ENCODE measurements at regions not wholly inside any gene's neighbourhood (a gene's known extent, or its start where the extent isn't known, plus 50 kb on each side); places are given as distances from the start of the nearest gene placed in this dataset.

DNA sequence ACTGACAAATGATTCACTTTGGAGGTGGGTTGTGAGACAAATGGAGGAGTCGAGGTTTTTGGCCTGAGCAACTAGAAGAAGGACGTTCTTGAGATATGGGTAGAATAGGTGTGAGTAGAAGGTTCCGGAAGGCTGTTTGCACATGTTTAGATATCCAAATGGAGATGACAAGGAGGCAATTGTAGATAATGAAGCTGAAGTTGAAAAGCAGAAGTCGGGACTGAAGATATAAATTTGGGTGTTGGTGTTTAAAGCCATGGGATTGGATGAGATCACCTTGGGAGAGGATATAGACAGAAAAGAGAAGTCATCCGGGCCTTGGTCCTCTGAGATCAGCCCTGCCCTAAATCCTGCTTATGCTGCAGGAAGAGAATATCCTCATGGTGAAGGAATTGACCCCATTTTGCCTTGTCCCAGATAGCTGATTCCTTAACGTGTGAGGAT lies 75.5 kb upstream of the CD44 start (continued):
- TF ChIP-seq CEBPZ (IDR thresholded peaks at IDR 0.05; ENCODE audit: borderline replicate concordance, low read depth, low read length) (no peak), ZBTB34 (CRISPR knock-in tag; IDR thresholded peaks at IDR 0.05) (no peak), ZBED1 (IDR thresholded peaks at IDR 0.05) (no peak), POLR2AphosphoS5 (IDR thresholded peaks at IDR 0.05; ENCODE audit: control insufficient read depth, insufficient read depth, low read depth, low read length) (no peak), SOX6 (IDR thresholded peaks at IDR 0.05) (peak; percentile 30; the same call in 1 of the 2 replicates), NFATC3 (IDR thresholded peaks at IDR 0.05) (no peak), HDAC2 (IDR thresholded peaks at IDR 0.05) (no peak), MIER1 (IDR thresholded peaks at IDR 0.05; ENCODE audit: low read depth) (no peak), NCOA6 (IDR thresholded peaks at IDR 0.05) (no peak), ZNF445 (CRISPR knock-in tag; IDR thresholded peaks at IDR 0.05; ENCODE audit: low read depth) (no peak), CBX2 (IDR thresholded peaks at IDR 0.05; ENCODE audit: insufficient read depth, low read length, poor library complexity, severe bottlenecking) (no peak), KLF10 (CRISPR knock-in tag; IDR thresholded peaks at IDR 0.05) (no peak), TRIM28 (IDR thresholded peaks at IDR 0.05) (no peak), ZNF282 (CRISPR knock-in tag; IDR thresholded peaks at IDR 0.05) (no peak), MBD2 (IDR thresholded peaks at IDR 0.05; ENCODE audit: borderline replicate concordance, low read depth) (no peak)
- TF ChIP-seq, protein P1, sequence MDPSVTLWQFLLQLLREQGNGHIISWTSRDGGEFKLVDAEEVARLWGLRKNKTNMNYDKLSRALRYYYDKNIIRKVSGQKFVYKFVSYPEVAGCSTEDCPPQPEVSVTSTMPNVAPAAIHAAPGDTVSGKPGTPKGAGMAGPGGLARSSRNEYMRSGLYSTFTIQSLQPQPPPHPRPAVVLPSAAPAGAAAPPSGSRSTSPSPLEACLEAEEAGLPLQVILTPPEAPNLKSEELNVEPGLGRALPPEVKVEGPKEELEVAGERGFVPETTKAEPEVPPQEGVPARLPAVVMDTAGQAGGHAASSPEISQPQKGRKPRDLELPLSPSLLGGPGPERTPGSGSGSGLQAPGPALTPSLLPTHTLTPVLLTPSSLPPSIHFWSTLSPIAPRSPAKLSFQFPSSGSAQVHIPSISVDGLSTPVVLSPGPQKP (CRISPR knock-in tag; IDR thresholded peaks at IDR 0.05), result no peak
- TF ChIP-seq, protein P2, sequence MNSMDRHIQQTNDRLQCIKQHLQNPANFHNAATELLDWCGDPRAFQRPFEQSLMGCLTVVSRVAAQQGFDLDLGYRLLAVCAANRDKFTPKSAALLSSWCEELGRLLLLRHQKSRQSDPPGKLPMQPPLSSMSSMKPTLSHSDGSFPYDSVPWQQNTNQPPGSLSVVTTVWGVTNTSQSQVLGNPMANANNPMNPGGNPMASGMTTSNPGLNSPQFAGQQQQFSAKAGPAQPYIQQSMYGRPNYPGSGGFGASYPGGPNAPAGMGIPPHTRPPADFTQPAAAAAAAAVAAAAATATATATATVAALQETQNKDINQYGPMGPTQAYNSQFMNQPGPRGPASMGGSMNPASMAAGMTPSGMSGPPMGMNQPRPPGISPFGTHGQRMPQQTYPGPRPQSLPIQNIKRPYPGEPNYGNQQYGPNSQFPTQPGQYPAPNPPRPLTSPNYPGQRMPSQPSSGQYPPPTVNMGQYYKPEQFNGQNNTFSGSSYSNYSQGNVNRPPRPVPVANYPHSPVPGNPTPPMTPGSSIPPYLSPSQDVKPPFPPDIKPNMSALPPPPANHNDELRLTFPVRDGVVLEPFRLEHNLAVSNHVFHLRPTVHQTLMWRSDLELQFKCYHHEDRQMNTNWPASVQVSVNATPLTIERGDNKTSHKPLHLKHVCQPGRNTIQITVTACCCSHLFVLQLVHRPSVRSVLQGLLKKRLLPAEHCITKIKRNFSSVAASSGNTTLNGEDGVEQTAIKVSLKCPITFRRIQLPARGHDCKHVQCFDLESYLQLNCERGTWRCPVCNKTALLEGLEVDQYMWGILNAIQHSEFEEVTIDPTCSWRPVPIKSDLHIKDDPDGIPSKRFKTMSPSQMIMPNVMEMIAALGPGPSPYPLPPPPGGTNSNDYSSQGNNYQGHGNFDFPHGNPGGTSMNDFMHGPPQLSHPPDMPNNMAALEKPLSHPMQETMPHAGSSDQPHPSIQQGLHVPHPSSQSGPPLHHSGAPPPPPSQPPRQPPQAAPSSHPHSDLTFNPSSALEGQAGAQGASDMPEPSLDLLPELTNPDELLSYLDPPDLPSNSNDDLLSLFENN (IDR thresholded peaks at IDR 0.05; ENCODE audit: low read depth in 2 of 2, low read length in 2 of 2), result no peak
